Neural crest cell (in vitro differentiated cells): ENCODE measurements at regions not wholly inside any gene's neighbourhood (a gene's known extent, or its start where the extent isn't known, plus 50 kb on each side); places are given as distances from the start of the nearest gene placed in this dataset.

Source experiments
- DNase-seq: peaks from one replicate; pipeline ENCODE4 v3.0.0; 2021; ENCODE audit warnings: low read depth, mixed read lengths, low spot score
- H3K27ac Mint-ChIP-seq: one replicate; pipeline ENCODE4 v1.8.0; 2021; ENCODE audit warnings: mild to moderate bottlenecking, mixed read lengths; ENCODE audit not compliant: unreplicated experiment
- H3K27me3 Mint-ChIP-seq: 2 replicates; pipeline ENCODE4 v1.8.0; 2021; ENCODE audit warnings: low read depth, mild to moderate bottlenecking, mixed read lengths
- H3K36me3 Mint-ChIP-seq: 2 replicates; pipeline ENCODE4 v1.8.0; 2021; ENCODE audit warnings: low read depth, mild to moderate bottlenecking, mixed read lengths
- H3K4me1 Mint-ChIP-seq: 2 replicates; pipeline ENCODE4 v1.8.0; 2021; ENCODE audit warnings: mixed read lengths
- H3K4me3 Mint-ChIP-seq: one replicate; pipeline ENCODE4 v1.8.0; 2021; ENCODE audit warnings: mild to moderate bottlenecking, mixed read lengths
- H3K9me3 Mint-ChIP-seq: 2 replicates; pipeline ENCODE4 v1.8.0; 2021; ENCODE audit warnings: mixed read lengths
- TF ChIP-seq, protein P1 (sequence below): fragments of 200-600 bp; sonication (generic); conservative IDR thresholded peaks from 2 replicates; pipeline ENCODE4 v1.5.0; 2021; ENCODE audit warnings: antibody characterized with exemption, mild to moderate bottlenecking

DNA sequence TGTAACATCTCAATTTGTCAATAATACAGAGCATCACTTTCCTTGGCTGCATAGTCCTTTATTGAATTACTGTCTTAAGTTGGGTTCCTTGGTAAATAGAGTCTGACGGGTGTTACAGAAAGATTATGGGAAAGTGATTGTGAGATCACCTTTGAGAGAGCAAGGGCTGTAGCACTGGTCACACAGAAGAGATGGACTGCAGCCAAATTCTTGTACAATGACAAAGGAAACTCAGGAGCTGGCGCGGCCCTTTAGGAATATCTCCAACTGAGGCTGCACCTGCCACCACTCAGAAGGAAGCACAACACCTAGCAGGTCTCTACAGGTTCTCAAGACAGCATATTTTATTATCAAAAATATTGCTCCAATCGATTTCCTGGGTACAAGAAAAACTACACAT lies 350.0 kb upstream of the ISL1 start:
- no peaks in the 10 kb centered on the region for H3K36me3 Mint-ChIP-seq
- H3K4me3 Mint-ChIP-seq, result no peak overlapping the region
- no peaks in the 10 kb centered on the region for H3K9me3 Mint-ChIP-seq
- H3K27me3 Mint-ChIP-seq, result peaks cover 10% of the 10 kb centered on the region
- TF ChIP-seq, protein P1, sequence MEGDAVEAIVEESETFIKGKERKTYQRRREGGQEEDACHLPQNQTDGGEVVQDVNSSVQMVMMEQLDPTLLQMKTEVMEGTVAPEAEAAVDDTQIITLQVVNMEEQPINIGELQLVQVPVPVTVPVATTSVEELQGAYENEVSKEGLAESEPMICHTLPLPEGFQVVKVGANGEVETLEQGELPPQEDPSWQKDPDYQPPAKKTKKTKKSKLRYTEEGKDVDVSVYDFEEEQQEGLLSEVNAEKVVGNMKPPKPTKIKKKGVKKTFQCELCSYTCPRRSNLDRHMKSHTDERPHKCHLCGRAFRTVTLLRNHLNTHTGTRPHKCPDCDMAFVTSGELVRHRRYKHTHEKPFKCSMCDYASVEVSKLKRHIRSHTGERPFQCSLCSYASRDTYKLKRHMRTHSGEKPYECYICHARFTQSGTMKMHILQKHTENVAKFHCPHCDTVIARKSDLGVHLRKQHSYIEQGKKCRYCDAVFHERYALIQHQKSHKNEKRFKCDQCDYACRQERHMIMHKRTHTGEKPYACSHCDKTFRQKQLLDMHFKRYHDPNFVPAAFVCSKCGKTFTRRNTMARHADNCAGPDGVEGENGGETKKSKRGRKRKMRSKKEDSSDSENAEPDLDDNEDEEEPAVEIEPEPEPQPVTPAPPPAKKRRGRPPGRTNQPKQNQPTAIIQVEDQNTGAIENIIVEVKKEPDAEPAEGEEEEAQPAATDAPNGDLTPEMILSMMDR, result no peak
- H3K27ac Mint-ChIP-seq, result no peak overlapping the region
- H3K4me1 Mint-ChIP-seq, result no peaks in the 10 kb centered on the region
- no peak for DNase-seq

DNA sequence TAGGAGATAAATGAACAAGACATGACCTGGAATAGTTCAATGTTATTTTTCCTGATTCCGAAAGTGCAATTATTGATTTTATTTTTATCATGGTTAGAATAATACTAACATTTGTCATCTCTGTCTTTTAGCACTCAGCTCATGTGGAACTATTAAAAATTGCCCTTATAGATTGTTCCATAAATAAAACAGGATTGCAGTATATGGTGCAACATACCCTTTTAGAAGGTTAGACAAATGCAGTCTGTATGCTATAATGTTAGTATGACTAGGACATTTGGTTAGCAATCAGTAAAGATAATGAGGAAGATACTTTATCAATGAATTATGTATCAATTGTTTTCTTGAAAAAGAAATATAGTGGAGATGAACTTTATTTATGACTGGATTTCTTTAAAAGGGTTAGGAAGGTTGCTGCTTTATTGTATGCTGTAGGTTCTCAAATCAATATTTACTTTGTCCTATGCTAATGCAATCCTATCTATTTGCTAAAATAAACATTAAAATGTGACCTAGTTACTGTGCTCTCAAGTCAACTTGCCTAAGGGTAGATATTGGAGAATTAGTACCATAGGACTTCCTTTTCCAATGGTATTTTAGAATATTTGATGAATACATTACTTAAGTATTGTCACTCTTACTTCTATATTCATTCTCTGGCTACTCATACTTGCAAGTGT lies 348.9 kb upstream of the ISL1 start:
- Mint-ChIP-seq H3K4me1 (no peaks in the 10 kb centered on the region), H3K9me3 (no peaks in the 10 kb centered on the region)

DNA sequence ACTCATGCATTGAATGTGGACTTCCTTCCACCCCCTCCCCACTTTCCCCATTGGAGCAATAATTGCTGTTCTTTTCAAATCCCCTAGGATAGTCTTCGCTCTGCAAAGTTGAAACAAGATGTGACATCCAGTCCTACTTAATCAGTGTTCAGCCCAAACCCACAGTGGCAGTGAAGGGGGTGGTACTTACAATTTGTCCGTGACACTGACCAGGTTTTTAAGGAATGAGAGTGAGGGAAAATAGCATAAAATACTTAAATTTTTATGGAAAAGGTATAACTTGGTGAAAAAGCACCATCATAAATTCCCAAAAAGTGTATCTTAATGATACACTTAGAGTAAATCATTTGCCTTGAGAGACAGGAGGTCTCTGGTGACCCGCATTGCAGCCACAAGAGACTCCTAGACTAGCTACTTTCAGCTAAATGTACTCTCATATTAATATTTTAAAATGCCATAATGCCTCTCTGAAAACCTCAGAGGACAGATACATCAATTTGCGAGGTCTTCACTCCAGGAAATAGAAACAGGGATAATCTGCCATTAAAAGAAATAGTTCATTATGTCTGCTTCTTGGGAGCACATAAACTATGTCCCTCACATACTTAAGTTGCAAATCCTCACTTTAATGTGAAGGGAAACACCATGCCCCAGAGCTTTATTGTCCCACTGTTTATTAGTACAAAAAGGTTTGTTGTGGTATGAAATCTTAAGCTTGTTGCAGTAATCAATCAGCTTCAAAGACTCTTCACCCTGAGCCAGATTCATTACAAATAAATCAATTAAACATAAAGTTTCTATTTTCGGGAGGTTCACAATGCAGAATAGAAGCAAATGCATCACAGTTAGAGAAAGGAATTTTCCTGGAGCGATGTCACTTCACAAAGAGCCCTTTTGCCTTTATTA lies 343.6 kb upstream of the ISL1 start:
- H3K4me3 Mint-ChIP-seq, result no peak overlapping the region

More for the DNA sequence above, 348.9 kb upstream of the ISL1 start:
- H3K27me3 Mint-ChIP-seq, result peaks cover 10% of the 10 kb centered on the region
- H3K27ac Mint-ChIP-seq, result no peak overlapping the region
- H3K4me3 Mint-ChIP-seq, result no peak overlapping the region
- TF ChIP-seq, protein P1, result no peak
- DNase-seq, result no peak
- H3K36me3 Mint-ChIP-seq, result no peaks in the 10 kb centered on the region

DNA sequence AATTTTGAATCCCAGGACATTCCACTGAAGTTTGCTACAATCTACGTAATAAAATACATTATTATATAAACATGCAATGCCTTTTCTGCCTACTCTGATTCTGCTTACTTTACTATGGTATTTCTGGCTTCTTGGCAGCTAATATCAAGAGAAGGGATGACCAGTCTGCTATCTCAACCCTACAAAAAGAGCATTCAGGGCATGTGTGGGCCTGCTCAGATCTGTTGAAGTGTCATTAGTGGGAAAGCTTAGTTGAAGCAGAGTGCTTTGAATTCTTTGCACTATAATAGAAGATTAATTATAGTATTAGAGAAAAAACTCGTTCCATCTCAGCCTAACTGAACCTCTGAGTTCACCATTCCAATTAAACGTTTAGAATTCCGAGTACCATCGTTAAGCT lies 339.5 kb upstream of the ISL1 start:
- TF ChIP-seq, protein P1, result no peak
- no peaks in the 10 kb centered on the region for H3K36me3 Mint-ChIP-seq
- no peaks in the 10 kb centered on the region for H3K9me3 Mint-ChIP-seq
- no peak overlapping the region for H3K27ac Mint-ChIP-seq
- peaks cover 13% of the 10 kb centered on the region for H3K27me3 Mint-ChIP-seq
- no peak overlapping the region for H3K4me3 Mint-ChIP-seq
- no peak for DNase-seq
- H3K4me1 Mint-ChIP-seq, result peaks cover 4% of the 10 kb centered on the region

More for the DNA sequence above, 343.6 kb upstream of the ISL1 start:
- H3K36me3 Mint-ChIP-seq, result no peaks in the 10 kb centered on the region
- DNase-seq, result no peak
- TF ChIP-seq, protein P1, result no peak
- H3K4me1 Mint-ChIP-seq, result peaks cover 4% of the 10 kb centered on the region
- H3K9me3 Mint-ChIP-seq, result no peaks in the 10 kb centered on the region
- H3K27ac Mint-ChIP-seq, result no peak overlapping the region
- peaks cover 3% of the 10 kb centered on the region for H3K27me3 Mint-ChIP-seq

DNA sequence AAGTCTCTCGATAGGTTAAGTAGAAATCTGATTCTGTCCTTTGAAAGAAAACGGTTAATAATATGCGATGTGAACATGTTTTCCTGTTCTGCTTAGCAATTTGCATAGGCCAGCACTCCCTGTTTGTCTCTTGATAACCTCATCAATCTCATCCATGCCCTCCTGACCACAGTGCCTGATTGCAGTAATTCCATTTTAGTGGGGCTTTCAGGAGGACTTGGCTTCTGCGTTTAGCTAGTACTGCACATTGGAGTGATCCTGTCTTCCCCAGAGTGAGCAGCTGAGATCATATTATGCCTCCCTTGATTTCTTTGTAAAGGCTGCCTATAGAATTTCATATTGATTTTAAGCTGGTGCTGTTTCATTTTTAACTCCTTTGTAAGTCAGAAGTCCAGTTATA lies 335.9 kb upstream of the ISL1 start:
- no peaks in the 10 kb centered on the region for H3K36me3 Mint-ChIP-seq
- H3K4me3 Mint-ChIP-seq, result no peak overlapping the region
- no peaks in the 10 kb centered on the region for H3K4me1 Mint-ChIP-seq
- TF ChIP-seq, protein P1, result no peak
- no peak for DNase-seq
- H3K9me3 Mint-ChIP-seq, result no peaks in the 10 kb centered on the region
- no peak overlapping the region for H3K27ac Mint-ChIP-seq
- peaks cover 13% of the 10 kb centered on the region for H3K27me3 Mint-ChIP-seq
